GM12873 (cell line): ENCODE measurements at regions not wholly inside any gene's neighbourhood (a gene's known extent, or its start where the extent isn't known, plus 50 kb on each side); places are given as distances from the start of the nearest gene placed in this dataset.

Source experiments
- CTCF ChIP-seq: IDR thresholded peaks from 2 replicates; pipeline ENCODE4 v1.5.1; 2012; ENCODE audit warnings: low read depth, mild to moderate bottlenecking, moderate library complexity, low read length, control low read depth; ENCODE audit not compliant: insufficient read depth; ENCODE audit errors: missing control alignments

- TF ChIP-seq CTCF = no peak
Measured at GRCh38 chr4:116059361-116059760, 945.9 kb upstream of the NDST4 start.

- no peak for TF ChIP-seq CTCF
Measured at GRCh38 chr4:116058129-116058528, 944.7 kb upstream of the NDST4 start.

- peak; percentile 14 for TF ChIP-seq CTCF
Measured at GRCh38 chr4:116055857-116056827, 942.7 kb upstream of the NDST4 start.

DNA sequence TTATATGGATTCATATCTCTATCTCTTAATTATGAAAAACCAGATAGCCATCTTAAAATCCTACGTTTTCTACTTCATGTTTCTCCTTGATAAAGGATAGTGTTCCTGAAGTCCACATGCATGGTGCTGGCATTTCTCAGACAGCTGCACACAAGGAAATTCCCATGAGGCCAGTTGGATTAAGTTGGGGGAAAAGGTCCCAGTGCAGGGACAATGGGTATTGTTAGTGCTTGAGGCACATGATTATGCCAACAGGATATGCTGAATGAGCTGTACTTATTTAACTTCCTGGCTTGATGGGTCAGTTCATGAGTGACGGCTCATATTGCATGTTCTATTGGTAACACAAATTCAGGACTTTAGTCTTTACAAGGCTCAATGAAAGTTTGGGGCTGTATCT, 913.9 kb upstream of the NDST4 start:
- no peak for TF ChIP-seq CTCF

- TF ChIP-seq CTCF = no peak
Measured at GRCh38 chr4:116024954-116025708, 911.7 kb upstream of the NDST4 start.

GRCh38 chr4:116023049-116023448, 909.6 kb upstream of the NDST4 start:
- no peak for TF ChIP-seq CTCF

DNA sequence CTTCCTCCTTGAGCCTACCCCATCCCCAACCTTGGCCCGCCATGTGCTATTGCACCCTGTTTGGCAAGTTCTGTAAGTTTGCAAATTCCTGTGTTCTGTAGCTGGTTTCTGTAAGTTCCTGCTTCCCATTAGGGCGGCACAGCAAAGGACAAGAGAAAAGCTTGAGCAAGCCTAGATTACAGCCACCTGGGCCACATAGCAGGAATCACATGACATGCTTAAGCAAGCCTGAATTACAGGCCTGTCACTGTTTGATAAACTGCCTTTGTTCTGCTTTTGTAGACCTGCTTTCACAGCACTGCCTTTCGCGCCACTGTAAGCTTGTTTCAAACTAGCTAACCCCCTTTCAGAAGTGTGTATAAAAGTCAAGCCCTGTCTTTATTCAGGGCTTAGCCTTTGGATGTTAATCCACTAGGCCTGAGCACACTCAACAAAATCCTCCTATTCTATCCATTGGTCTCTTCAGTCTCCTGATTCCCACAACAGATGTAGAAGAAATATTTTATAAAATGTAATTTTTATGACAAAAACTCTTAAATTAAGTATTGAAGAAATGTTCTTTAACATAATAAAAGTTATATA, 906.8 kb upstream of the NDST4 start:
- no peak for TF ChIP-seq CTCF
